Stimulated activated CD4-positive, alpha-beta T cell treated with anti-CD3 and anti-CD28 coated beads, TNF-alpha, amount 100 ng/mL, for 1 hour (primary cell): ENCODE measurements at regions not wholly inside any gene's neighbourhood (a gene's known extent, or its start where the extent isn't known, plus 50 kb on each side); places are given as distances from the start of the nearest gene placed in this dataset.

ENCODE experiments used
- DNase-seq, 3 donors: peaks; one replicate each; pipeline ENCODE4 v3.0.0-alpha.2; 2020; ENCODE audit warnings: low read depth in 3 of 3, low spot score in 1 of 3

- DNase-seq = no peak
These were observed 790.9 kb upstream of the ARGLU1 start for GRCh38 chr13:107358866-107359265.

DNA sequence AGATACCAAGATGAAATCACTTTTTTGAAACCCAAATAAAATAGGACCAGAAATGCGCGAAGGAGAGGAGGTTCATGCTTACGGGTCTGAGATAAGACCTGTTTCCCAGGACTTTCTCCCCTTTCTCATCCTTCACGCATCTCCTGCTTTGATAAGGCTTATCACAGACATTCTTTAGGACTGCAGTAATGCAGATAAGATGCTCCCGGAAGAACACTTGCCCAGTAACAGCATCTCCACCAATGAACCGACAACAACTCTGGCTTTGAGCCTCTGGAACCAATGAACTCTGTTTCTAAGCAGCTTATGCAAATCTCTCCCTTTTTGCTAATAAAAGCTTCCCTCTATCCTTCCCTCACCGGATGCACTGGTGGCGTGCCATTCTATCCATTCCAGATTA lies 783.4 kb upstream of the ARGLU1 start:
- no peak for DNase-seq

DNA sequence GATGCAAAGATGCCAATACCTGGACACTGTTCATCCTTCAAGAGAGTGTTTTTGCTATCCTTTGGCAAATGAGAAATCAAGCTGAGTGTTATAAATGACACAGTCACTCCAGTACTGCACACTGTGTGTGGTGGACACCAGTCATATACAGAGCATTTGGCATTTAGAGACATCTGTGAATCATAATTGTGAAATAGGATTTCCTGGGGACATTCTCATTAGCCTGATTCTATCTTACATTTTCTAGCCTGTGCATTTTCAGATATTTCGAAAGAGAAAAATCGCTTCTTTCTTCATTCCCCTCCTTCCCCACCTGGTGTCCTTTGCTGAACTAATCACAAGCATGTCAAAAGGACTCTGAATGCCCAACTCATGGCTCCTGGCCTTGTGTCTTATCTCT lies 781.0 kb upstream of the ARGLU1 start:
- no peak for DNase-seq

GRCh38 chr13:107348471-107348870 lies 780.5 kb upstream of the ARGLU1 start:
- DNase-seq = no peak

DNA sequence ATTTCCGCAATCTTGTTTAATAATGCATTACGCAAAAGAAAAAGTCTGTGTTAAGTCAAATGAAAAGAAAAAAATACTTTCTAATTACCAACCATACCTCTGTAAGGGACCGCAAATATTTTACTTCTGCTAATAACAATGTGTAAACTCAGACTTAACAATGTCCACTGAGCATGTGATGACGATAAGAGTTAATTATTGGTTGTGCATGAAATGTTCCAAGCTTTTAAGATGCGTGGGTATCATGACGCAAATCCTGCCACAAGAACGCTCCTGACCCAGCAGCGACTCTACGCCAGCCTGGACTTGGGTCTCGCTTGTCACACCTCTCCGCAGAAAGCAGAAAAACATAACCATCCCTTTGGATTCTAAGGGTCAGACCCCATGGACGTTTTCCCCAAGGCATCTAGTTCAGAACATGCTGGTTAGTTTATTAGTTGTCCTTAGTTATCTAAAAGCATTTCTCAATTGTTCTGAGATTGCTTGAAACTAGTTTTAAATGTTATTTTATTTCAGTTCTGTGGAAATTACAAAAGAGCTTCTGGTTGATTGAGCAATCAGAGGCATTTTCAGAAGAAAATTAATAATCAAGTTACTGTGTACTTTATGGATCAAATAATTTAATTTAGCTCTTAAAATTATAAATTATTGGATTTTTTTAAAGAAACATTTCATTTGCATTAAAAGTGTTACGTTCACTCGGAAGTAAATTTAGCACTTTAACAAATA lies 779.9 kb upstream of the ARGLU1 start:
- DNase-seq = no peak

DNA sequence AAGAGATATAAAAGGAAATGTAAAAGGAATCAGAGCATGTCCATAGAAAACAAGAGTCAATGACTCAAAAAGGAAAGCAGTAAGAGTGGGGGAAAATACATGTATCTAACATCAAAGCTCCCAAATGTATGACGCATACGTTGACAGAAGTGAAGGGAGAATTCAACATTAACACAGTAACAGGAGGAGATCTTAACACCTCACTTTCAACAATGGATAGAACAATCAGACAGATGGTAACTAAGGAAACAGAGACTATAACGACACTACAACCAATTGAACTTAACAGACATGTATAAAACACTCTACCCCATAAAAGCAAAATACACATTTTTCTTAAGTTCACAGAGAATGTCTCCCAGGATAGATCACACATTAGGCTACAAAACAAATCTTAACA lies 774.8 kb upstream of the ARGLU1 start:
- DNase-seq = no peak

DNA sequence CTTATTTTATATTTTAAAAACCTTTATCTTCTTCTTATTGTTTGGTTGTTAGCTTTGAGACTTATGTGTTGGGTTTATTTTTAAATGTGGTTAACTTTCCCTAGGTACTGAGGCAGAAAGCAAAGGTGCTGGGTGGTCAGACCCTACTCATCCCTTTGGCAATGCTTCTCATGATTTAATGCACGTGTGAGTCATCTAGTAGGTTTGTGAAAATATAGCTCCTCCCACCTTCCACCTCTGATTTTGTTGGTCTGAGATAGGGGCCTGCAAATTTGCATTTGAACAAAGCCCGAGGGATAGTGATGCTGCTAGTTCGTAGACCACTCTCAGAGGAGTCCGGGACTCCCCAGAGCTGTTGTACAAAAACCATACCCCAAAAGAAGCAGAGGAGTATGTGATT lies 771.3 kb upstream of the ARGLU1 start:
- DNase-seq = no peak

- DNase-seq = no peak
These were observed 764.3 kb upstream of the ARGLU1 start for GRCh38 chr13:107332188-107332587.

DNA sequence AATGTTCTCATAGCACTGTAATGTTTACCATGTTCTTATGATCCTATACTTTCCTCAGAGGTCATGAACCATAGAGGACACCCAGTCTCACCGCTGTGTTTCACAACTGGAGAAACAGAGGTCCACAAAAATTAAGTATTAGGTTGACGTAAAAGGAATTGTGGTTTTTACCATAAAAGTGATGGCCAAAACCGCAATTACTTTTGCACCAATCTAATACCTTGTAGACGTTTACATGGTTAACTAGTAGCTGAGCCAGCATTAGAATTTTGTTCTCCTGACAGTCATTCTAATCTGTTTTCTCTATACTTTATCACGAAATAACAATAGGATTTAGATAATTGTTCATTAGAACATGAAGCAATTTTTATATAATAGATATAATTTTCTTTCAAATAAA lies 763.4 kb upstream of the ARGLU1 start:
- DNase-seq = no peak

GRCh38 chr13:107330484-107330883 lies 762.5 kb upstream of the ARGLU1 start:
- no peak for DNase-seq

- DNase-seq = no peak
These were observed 762.1 kb upstream of the ARGLU1 start for GRCh38 chr13:107329991-107330390.

DNA sequence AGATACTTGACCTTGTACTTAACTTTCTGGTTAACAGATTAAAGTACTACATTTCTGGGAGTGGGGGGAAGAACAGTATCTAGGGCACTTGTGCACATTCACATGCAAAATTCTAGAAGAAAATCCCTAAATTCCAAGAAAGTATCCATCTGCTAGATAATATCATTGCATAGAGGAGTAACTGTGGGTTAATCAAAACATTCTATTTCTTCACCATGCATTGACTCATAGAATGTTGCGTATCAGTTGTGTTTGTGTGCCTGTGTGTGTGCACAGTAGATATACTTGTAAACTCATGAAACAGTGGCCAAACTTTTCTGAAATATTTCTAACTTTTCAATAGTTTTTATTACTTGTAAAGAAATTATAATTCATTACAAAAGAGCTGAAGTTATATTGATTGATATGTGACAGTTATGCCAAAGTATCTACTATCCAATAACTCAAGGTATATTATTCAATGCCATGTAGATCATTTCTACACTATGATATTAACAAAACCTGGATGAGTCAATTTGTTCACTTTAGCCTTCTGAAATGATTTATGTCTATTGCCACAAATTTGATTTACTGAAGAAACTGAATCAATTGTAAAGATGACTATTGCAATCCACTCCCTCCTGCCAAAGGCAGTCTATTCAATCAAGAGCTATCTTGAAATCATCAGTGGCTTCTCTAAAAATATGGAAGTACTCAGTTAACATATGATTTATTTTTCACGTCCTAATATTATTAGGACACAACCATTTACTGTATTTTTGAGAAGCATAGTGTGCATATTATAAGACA lies 756.7 kb upstream of the ARGLU1 start:
- DNase-seq = no peak

GRCh38 chr13:107322228-107322627 lies 754.3 kb upstream of the ARGLU1 start:
- DNase-seq = no peak

DNA sequence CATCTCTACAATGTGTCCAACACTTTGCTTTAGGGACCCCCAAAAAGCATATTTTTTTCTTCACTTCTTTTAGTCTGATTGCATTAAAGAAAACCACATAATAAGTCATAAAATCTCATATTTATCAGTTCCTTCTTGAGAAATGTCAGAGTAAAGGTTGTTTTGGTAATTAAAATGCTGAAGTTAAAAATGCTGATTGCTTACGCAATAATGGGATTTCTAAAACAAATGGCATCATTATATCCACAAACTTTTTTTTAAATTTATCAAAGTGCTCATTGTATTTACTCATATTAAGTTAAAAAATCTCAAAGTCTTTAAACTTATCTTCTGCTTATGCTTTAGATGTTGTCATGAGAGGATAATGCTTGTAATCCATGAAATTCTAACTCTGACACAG lies 737.2 kb upstream of the ARGLU1 start:
- DNase-seq = no peak

DNA sequence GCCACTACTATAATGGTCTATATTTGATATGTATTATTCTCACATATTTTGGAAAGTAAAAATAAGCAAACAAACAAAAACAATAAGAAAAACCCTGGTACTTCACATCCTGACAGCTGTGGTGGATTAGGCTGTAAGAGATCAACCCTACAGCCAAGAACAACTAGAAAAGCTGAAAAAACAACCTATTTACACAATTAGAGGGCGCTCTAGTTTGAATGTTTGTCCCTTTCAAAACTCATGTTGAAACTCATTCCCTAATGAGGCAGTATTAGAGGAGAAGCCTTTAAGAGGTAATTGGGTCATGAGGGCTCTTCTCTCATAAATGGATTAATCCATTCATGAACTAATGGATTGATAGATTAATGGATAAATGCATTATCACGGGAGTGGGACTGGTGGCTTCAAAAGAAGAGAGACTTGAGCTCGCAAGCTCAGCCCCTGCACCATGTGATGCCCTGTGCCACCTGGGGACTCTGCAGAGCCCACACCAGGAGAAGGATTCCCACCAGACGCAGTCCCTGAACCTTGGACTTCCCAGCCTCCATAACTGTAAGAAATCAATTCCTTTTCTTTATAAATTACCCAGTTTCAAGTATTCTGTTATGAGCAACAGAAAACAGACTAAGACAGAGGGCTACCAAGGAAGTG lies 733.9 kb upstream of the ARGLU1 start:
- DNase-seq = no peak

DNA sequence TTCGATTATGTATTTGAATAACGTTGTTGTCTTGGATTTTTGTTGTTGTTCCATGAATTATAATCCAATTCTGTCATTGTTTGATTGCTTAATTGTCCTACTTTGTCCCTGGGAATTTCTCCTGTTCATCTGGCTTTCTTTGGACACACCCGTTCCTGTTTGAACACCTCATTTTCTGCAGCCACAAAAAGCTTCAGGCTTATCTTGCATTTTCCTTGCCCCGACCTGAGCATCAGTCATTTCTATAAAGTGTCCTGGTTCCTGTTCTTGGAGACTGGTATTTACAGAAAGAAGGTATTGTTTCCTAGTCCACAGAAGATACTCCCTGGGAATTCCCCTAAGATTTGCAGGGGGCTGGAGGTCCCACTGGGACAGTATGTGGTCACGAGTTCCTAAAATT lies 731.8 kb upstream of the ARGLU1 start:
- no peak for DNase-seq

GRCh38 chr13:107296804-107297203 lies 728.9 kb upstream of the ARGLU1 start:
- no peak for DNase-seq

DNA sequence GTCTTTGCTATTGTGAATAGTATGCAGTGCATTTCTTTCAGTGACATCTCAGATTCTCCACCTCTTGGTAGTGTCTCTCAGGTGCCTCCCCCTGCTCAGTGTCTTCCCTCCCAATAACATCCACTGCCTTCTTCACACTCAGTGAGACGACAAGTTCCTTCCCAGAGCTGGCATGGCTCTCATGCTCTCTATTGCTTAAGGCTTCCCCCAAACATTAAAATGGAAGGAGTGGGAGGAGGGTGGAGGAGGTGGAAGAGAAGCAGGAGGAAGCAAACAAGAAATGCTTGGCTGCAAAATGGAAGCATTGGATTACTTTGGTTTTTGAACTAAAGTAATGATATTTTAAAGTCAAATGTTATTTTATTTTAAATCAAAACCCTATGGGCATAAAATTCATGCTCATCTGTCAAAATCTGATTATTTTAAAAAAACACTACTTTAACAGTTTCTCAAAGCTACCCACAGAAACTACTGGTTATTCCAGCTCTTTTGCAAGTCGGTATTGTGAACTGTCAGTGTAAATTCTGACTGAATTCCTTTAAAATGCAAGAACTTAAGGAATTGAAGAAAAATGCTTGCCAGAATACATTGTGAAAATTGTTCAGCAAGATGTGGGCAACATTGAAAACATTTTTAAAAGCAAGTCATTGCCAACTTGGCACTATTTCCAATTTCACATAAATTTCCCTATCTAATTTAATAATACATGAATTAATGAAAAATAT lies 727.6 kb upstream of the ARGLU1 start:
- no peak for DNase-seq

- no peak for DNase-seq
These were observed 726.0 kb upstream of the ARGLU1 start for GRCh38 chr13:107293924-107294323.

- DNase-seq = no peak
These were observed 723.9 kb upstream of the ARGLU1 start for GRCh38 chr13:107291875-107292274.

- DNase-seq = no peak
These were observed 721.6 kb upstream of the ARGLU1 start for GRCh38 chr13:107289540-107289939.

GRCh38 chr13:107284173-107284572 lies 716.2 kb upstream of the ARGLU1 start:
- no peak for DNase-seq
